ENCODE measurements at regions not wholly inside any gene's neighbourhood (a gene's known extent, or its start where the extent isn't known, plus 50 kb on each side); places are given as distances from the start of the nearest gene placed in this dataset.

GRCh38 chr2:120503793-120504571 is 158.0 kb downstream of the INHBB start:
- TF ChIP-seq CTCF (IDR thresholded peaks at IDR 0.05; ENCODE audit: borderline replicate concordance, extremely low read depth, low read length, poor library complexity, severe bottlenecking) = no peak
- TF ChIP-seq EZH2 (IDR thresholded peaks at IDR 0.05; ENCODE audit: borderline replicate concordance, low read depth, low read length, severe bottlenecking) = no peak
